NCI-H446 treated with DMSO at 0.1 percent for 48 hours (cell line): ENCODE measurements at regions not wholly inside any gene's neighbourhood (a gene's known extent, or its start where the extent isn't known, plus 50 kb on each side); places are given as distances from the start of the nearest gene placed in this dataset.

Experiments
- DNase-seq: peaks from one replicate; lab custom pipeline; 2025; lab: John Stamatoyannopoulos, UW

DNA sequence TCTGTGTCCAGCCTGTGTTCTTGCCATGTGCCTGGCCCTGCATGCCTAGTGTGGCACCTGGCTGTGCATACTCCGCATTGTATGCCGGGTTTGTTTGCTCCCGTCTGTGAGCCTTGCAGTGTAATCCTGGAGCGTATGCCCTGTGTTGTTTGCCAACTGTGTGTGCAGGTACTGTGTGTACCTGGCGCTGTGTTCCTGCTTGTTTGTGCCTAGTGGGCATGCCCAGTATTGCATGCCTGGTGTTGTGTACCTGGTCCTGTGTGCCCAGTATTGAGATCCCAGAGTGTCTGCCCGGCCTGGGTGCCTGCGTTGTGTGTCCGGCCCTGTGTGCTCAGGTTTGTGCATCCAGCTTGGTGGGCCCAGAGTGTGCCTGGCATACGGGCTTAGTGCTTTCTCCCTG is 54.5 kb upstream of the CHRNA7 start:
- DNase-seq = no peak

DNA sequence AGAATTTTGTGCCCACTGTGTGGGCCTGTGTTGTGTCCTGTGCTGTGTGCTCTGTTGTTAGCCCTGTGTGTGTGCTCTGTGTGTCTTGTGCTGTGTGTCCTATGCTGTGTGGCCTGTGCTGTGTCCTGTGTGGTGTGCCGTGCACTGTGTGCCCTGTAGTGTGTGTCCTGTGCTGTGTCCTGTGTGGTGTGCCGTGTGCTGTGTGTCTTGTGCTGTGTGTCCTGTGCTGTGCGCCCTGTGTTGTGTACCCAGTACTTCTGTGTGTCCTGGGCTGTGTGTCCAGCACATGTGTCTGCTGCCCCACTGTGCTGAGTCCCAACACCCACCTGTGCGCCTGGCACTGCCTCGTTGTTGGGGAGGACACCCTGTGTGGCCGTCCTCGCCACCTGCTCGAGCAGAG is 53.2 kb upstream of the CHRNA7 start:
- no peak for DNase-seq

DNA sequence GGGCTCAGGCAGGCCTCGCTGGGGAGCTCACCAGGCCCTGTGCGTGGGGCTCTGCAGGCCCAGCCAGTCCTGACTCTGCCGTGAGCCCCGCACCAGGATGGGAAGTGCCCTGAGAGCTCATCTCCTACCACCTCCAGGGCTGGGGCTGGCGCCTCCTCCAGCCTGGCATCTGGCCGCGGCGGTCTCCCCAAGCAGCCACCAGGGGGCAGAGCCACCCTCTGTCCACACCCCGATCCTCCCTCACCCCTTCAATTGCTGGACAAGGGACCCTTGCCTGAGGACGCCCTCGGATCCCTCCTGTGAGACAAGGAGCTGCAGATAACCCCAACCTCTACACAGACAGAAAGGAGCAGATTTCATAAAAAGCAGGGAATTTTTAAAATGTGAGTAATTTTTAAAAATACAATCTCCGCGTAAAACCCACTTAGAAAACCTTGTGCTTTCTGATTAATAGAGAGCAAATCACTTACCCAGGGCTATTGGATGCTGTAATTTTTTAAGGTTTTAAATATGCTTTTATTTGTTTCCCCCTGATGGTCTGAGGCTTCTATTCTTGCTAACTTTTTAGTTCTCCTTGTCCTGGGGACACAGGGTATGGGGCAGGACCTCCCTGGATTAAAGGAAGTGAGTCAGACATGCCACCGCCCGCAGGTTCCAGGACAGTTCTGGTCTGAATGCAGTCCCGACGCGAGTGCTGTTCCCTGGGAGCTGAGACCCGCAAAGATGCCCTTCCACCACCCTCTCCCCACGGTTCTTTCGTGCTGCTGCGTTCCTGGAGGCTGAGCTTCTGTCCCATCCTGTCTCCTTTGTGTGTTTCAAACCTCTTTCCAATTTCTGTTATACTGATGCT is 52.3 kb upstream of the CHRNA7 start:
- DNase-seq = peak; percentile 30
